ENCODE measurements at regions not wholly inside any gene's neighbourhood (a gene's known extent, or its start where the extent isn't known, plus 50 kb on each side); places are given as distances from the start of the nearest gene placed in this dataset.
A peak's percentile ranks its signal among the peaks of the same experiment; 100 is the strongest.

DNA sequence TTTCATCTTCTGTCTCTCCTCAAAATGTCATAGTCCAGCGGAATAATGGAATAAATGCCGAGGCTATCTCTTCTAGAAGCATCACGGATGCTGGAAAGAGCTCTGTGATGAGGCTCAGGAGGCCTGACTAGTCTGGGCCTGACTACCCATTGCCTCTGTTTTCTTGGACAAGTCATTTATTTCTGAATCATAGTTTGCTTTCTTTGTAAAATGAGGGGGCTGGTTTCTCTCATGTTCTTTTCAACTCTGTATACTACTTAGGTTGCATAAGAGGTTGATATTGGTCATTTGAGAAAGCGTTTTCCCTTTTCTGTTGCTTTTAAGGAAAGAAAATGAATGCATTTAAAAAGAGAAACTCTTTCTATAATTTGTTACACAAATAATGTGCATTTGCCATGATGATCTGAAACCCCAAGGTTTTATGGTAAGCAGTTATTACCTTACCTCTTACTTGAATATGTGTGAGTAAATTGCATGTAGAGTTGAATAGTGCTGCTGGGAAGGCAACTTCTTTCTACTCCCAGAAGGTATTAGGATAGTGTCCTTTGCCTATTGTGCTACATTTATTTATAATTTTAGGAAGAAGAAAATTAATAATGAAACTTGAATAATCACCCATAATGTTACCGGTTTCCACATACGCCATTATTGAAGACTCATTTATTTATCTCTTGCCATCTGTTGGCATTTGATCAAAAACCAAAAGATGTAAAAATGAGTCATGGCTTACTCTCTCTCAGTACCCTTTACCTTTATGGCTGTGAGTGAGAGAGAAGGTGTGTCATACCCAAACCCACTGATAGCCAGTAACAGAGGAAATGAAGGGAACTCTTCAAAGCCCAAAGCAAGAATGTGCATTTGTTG lies 179.1 kb downstream of the FASLG start (continued):
- peak; percentile 86 for TF ChIP-seq TCF7L2 (IDR thresholded peaks at IDR 0.05; ENCODE audit: borderline replicate concordance, extremely low read depth, insufficient read depth, insufficient read length)
- peak; percentile 94 for TF ChIP-seq FOSL1 (IDR thresholded peaks at IDR 0.05; ENCODE audit: low read depth)
- TF ChIP-seq, protein P1, sequence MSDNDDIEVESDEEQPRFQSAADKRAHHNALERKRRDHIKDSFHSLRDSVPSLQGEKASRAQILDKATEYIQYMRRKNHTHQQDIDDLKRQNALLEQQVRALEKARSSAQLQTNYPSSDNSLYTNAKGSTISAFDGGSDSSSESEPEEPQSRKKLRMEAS (IDR thresholded peaks at IDR 0.05), result peak; percentile 83; the same call in 1 of the 2 replicates
- TF ChIP-seq ELF1 (IDR thresholded peaks at IDR 0.05; ENCODE audit: borderline replicate concordance, low read depth), result no peak; the same call in 1 of the 2 replicates
- peak; percentile 57; the same call in 1 of the 2 replicates for TF ChIP-seq SIN3A (IDR thresholded peaks at IDR 0.05; ENCODE audit: low read depth)
- no peak for TF ChIP-seq POLR2A (IDR thresholded peaks at IDR 0.05; ENCODE audit: borderline replicate concordance, extremely low read depth, insufficient read depth, insufficient read length)
- TF ChIP-seq, protein P2, sequence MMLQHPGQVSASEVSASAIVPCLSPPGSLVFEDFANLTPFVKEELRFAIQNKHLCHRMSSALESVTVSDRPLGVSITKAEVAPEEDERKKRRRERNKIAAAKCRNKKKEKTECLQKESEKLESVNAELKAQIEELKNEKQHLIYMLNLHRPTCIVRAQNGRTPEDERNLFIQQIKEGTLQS (IDR thresholded peaks at IDR 0.05), result no peak
- no peak for TF ChIP-seq EZH2phosphoT487 (IDR thresholded peaks at IDR 0.05; ENCODE audit: borderline replicate concordance)
- peak; percentile 94 for TF ChIP-seq JUND (IDR thresholded peaks at IDR 0.05)
- no peak; the same call in 1 of the 2 replicates for TF ChIP-seq EGR1 (IDR thresholded peaks at IDR 0.05; ENCODE audit: low read depth)
- TF ChIP-seq SRF (IDR thresholded peaks at IDR 0.05; ENCODE audit: low read depth), result no peak; the same call in 1 of the 2 replicates
- TF ChIP-seq CBX3 (IDR thresholded peaks at IDR 0.05; ENCODE audit: low read depth), result peak; percentile 85; the same call in 1 of the 2 replicates
- TF ChIP-seq, protein P3, sequence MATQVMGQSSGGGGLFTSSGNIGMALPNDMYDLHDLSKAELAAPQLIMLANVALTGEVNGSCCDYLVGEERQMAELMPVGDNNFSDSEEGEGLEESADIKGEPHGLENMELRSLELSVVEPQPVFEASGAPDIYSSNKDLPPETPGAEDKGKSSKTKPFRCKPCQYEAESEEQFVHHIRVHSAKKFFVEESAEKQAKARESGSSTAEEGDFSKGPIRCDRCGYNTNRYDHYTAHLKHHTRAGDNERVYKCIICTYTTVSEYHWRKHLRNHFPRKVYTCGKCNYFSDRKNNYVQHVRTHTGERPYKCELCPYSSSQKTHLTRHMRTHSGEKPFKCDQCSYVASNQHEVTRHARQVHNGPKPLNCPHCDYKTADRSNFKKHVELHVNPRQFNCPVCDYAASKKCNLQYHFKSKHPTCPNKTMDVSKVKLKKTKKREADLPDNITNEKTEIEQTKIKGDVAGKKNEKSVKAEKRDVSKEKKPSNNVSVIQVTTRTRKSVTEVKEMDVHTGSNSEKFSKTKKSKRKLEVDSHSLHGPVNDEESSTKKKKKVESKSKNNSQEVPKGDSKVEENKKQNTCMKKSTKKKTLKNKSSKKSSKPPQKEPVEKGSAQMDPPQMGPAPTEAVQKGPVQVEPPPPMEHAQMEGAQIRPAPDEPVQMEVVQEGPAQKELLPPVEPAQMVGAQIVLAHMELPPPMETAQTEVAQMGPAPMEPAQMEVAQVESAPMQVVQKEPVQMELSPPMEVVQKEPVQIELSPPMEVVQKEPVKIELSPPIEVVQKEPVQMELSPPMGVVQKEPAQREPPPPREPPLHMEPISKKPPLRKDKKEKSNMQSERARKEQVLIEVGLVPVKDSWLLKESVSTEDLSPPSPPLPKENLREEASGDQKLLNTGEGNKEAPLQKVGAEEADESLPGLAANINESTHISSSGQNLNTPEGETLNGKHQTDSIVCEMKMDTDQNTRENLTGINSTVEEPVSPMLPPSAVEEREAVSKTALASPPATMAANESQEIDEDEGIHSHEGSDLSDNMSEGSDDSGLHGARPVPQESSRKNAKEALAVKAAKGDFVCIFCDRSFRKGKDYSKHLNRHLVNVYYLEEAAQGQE (IDR thresholded peaks at IDR 0.05; ENCODE audit: low read depth), result no peak
- TF ChIP-seq POLR2AphosphoS5 (IDR thresholded peaks at IDR 0.05; ENCODE audit: low read depth, low read length), result no peak; the same call in 1 of the 2 replicates
